ENCODE measurements at regions not wholly inside any gene's neighbourhood (a gene's known extent, or its start where the extent isn't known, plus 50 kb on each side); places are given as distances from the start of the nearest gene placed in this dataset.
"Not testable (repeated sequence)": the region's sequence is repeated elsewhere in the genome, so short reads cannot be mapped to it uniquely, and the experiment has no call there.

GRCh38 chr3:198147993-198148392, 188.0 kb downstream of the LMLN start:
- DNase-seq (ENCODE audit: low spot score): not testable (repeated sequence)

GRCh38 chr3:198149904-198150303, 189.9 kb downstream of the LMLN start:
- not testable (repeated sequence) for DNase-seq (ENCODE audit: low spot score)

GRCh38 chr3:198151867-198152266, 191.8 kb downstream of the LMLN start:
- DNase-seq (ENCODE audit: low spot score): not testable (repeated sequence)

- DNase-seq (ENCODE audit: low spot score): not testable (repeated sequence)
Observed at GRCh38 chr3:198155771-198156170, 195.8 kb downstream of the LMLN start.

- DNase-seq (ENCODE audit: low spot score): not testable (repeated sequence)
Observed at GRCh38 chr3:198157231-198157868, 197.3 kb downstream of the LMLN start.

GRCh38 chr3:198158007-198158406, 198.0 kb downstream of the LMLN start:
- DNase-seq (ENCODE audit: low spot score): not testable (repeated sequence)

- DNase-seq (ENCODE audit: low spot score): peak; percentile 26
Observed at GRCh38 chr3:198167339-198168039, 207.5 kb downstream of the LMLN start.

GRCh38 chr3:198170781-198171180, 210.8 kb downstream of the LMLN start:
- not testable (repeated sequence) for DNase-seq (ENCODE audit: low spot score)

GRCh38 chr3:198173080-198173479, 213.1 kb downstream of the LMLN start:
- DNase-seq (ENCODE audit: low spot score): not testable (repeated sequence)

- DNase-seq (ENCODE audit: low spot score): not testable (repeated sequence)
Observed at GRCh38 chr3:198173929-198174574, 214.0 kb downstream of the LMLN start.

Data from SW480 (cell line).